PC-3 (cell line): ENCODE measurements at regions not wholly inside any gene's neighbourhood (a gene's known extent, or its start where the extent isn't known, plus 50 kb on each side); places are given as distances from the start of the nearest gene placed in this dataset.

Source experiments
- ATAC-seq: fragments of 200-7000 bp; cut with Tn5 transposase; 2 replicates; pipeline ENCODE4 v1.9.1; 2020; ENCODE audit warnings: mild to moderate bottlenecking, moderate library complexity
- BruUV-seq: library from RNA; stranded (reverse); fragments of 400-500 nt; replicated peaks from 2 replicates; lab custom pipeline; 2021; lab: Mats Ljungman, UMichigan
- CTCF ChIA-PET: fragments of 300-600 bp; sonication (Branson Sonifier 250); formaldehyde crosslinking; loops from one replicate; lab custom pipeline; 2022; ENCODE audit warnings: antibody characterized with exemption; lab: Charles Lee
- POLR2A ChIA-PET: fragments of 300-600 bp; sonication (Branson Sonifier 250); formaldehyde crosslinking; loops from one replicate; lab custom pipeline; 2022; ENCODE audit warnings: antibody characterized with exemption; ENCODE audit not compliant: unreplicated experiment; lab: Charles Lee
- DNase-seq: peaks from one replicate; pipeline ENCODE4 v3.0.0-alpha.2; 2015
- H2AFZ ChIP-seq: fragments of 300-600 bp; sonication (generic); 2 replicates; pipeline ENCODE4 v1.6.0; 2016; ENCODE audit warnings: antibody characterized with exemption, low read length
- H3F3A ChIP-seq: fragments of 300-600 bp; sonication (generic); one replicate; pipeline ENCODE4 v1.6.0; 2017; ENCODE audit warnings: antibody characterized with exemption, low read length, control low read depth, mild to moderate bottlenecking; ENCODE audit not compliant: unreplicated experiment
- H3K27ac ChIP-seq: fragments of 300-600 bp; sonication (generic); 2 replicates; pipeline ENCODE4 v1.5.1; 2016; ENCODE audit warnings: mild to moderate bottlenecking, low read length
- H3K27me3 ChIP-seq: fragments of 300-600 bp; sonication (generic); 2 replicates; pipeline ENCODE4 v1.6.1; 2016; ENCODE audit warnings: low read length, mixed read lengths
- H3K36me3 ChIP-seq: fragments of 300-600 bp; sonication (generic); 2 replicates; pipeline ENCODE4 v1.6.1; 2016; ENCODE audit warnings: low read depth, mixed run types, low read length, mixed read lengths
- H3K4me1 ChIP-seq: fragments of 300-600 bp; sonication (generic); 2 replicates; pipeline ENCODE4 v1.5.1; 2016; ENCODE audit warnings: low read length; ENCODE audit not compliant: insufficient read depth
- H3K4me2 ChIP-seq: fragments of 300-600 bp; sonication (generic); 2 replicates; pipeline ENCODE4 v1.6.0; 2016; ENCODE audit warnings: low read length
- H3K4me3 ChIP-seq: fragments of 300-600 bp; sonication (generic); 2 replicates; pipeline ENCODE4 v1.5.1; 2016; ENCODE audit warnings: mild to moderate bottlenecking, low read length, mixed read lengths
- H3K79me2 ChIP-seq: fragments of 300-600 bp; sonication (generic); 2 replicates; pipeline ENCODE4 v1.6.1; 2017; ENCODE audit warnings: low read length, mixed read lengths
- H3K9ac ChIP-seq: fragments of 300-600 bp; sonication (generic); 2 replicates; pipeline ENCODE4 v1.6.0; 2016; ENCODE audit warnings: mild to moderate bottlenecking, low read length
- H3K9me2 ChIP-seq: fragments of 300-600 bp; sonication (generic); replicated peaks from 2 replicates; pipeline ENCODE4 v1.6.1; 2016; ENCODE audit warnings: mixed run types, low read length, mixed read lengths
- H3K9me3 ChIP-seq: fragments of 300-600 bp; sonication (generic); 2 replicates; pipeline ENCODE4 v1.6.1; 2016; ENCODE audit warnings: low read length, mixed read lengths
- H4K20me1 ChIP-seq: fragments of 300-600 bp; sonication (generic); 2 replicates; pipeline ENCODE4 v1.6.1; 2016; ENCODE audit warnings: low read length, mixed read lengths
- EZH2 ChIP-seq: fragments of 300-600 bp; sonication (generic); IDR thresholded peaks from one replicate; pipeline ENCODE4 v1.6.1; 2017; ENCODE audit warnings: antibody characterized with exemption, mild to moderate bottlenecking, low read length; ENCODE audit not compliant: unreplicated experiment
- EZH2phosphoT487 ChIP-seq: fragments of 300-600 bp; sonication (generic); IDR thresholded peaks from 2 replicates; pipeline ENCODE4 v1.6.1; 2018; ENCODE audit warnings: mild to moderate bottlenecking, antibody characterized with exemption, low read length, borderline replicate concordance
- intact Hi-C: fragments of 100-400 bp; cut with micrococcal nuclease; formaldehyde crosslinking; loops from 2 replicates; pipeline ENCODE4 v1.9.0; 2023
- TF ChIP-seq, protein P1 (sequence below): fragments of 300-600 bp; sonication (generic); conservative IDR thresholded peaks from 2 replicates; pipeline ENCODE4 v1.5.1; 2017; ENCODE audit warnings: antibody characterized with exemption, low read depth, mild to moderate bottlenecking, low read length

DNA sequence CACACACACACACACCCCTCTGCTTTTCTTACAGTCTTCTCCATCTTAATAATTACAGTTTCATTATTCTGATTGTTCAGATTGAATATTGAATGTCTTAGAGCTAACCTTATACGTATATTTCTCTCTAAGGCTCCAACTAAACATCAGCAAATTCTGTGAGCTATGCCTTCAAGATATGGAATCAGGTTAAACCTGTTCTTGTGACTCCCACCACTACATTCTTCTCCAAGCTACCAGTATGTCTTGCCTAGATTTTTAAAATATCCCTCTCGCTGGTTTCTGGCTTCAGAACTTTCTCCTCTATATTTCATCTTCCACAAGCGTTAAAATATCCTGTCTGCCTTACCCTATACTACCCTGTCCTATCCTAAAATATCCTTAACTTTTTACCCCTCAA lies 1346.4 kb upstream of the CDH2 start:
- no peaks in the 10 kb centered on the region for H3K4me1 ChIP-seq
- H3K36me3 ChIP-seq: no peaks in the 10 kb centered on the region
- no peak overlapping the region for H3K27ac ChIP-seq
- H3K9me2 ChIP-seq: 0 out of 2 replicates have a peak, but pooled peaks cover 6% of the 10 kb centered on the region
- H3K27me3 ChIP-seq: no peaks in the 10 kb centered on the region
- DNase-seq (no peak), ATAC-seq (no peak)
- CTCF ChIA-PET: no interaction called here
- H2AFZ ChIP-seq: no peak overlapping the region
- no TSS peak for BruUV-seq
- H3K9ac ChIP-seq: no peak overlapping the region
- H3K9me3 ChIP-seq: no peaks in the 10 kb centered on the region
- no peak overlapping the region for H3K4me2 ChIP-seq
- H3K4me3 ChIP-seq: no peak overlapping the region
- TF ChIP-seq, protein P1, sequence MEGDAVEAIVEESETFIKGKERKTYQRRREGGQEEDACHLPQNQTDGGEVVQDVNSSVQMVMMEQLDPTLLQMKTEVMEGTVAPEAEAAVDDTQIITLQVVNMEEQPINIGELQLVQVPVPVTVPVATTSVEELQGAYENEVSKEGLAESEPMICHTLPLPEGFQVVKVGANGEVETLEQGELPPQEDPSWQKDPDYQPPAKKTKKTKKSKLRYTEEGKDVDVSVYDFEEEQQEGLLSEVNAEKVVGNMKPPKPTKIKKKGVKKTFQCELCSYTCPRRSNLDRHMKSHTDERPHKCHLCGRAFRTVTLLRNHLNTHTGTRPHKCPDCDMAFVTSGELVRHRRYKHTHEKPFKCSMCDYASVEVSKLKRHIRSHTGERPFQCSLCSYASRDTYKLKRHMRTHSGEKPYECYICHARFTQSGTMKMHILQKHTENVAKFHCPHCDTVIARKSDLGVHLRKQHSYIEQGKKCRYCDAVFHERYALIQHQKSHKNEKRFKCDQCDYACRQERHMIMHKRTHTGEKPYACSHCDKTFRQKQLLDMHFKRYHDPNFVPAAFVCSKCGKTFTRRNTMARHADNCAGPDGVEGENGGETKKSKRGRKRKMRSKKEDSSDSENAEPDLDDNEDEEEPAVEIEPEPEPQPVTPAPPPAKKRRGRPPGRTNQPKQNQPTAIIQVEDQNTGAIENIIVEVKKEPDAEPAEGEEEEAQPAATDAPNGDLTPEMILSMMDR: no peak
- TF ChIP-seq EZH2phosphoT487 (no peak), EZH2 (no peak)
- no peaks in the 10 kb centered on the region for H3F3A ChIP-seq
- no peaks in the 10 kb centered on the region for H3K79me2 ChIP-seq
- POLR2A ChIA-PET: no interaction called here
- no peaks in the 10 kb centered on the region for H4K20me1 ChIP-seq
- intact Hi-C loops: no loop called here

DNA sequence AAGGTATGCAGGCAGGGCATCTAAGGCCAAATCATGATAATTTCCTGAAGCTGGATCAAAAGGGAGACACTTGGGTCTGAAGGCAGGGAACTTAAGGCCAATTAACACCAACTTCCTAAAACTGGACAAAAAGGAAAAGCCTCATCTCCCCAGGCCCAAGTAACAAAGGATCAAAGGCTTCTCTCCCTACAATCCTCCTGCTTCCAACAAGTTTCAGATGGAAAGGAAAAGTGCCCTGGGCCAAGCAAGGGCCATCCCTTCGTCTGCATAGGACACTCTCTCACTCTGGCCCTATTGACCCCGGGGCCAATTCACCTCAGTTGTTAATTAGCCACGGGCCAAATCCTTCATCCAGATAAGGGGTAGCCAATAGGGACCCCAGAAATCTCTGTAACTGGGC lies 1335.8 kb upstream of the CDH2 start:
- no peak for ATAC-seq

DNA sequence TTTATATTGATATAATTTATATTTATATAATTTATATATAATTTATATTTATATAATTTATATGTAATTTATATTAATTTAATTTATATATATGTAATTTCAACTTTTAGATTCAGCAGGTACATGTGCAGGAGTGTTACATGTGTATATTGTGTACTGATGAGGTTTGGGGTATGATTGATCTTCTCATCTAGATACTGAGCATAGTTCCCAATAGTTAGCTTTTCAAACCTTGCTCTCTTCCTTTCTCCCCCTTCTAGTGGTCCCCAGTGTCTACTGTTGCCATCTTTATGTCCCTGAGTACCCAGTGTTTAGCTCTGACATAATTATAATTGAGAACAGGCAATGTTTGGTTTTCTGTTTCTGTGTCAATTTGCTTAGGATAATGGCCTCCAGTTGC lies 1335.3 kb upstream of the CDH2 start:
- H3K9ac ChIP-seq: no peak overlapping the region
- no peaks in the 10 kb centered on the region for H3K79me2 ChIP-seq
- ChIA-PET CTCF (no interaction called here), POLR2A (no interaction called here)
- intact Hi-C loops: no loop called here
- no peak overlapping the region for H3K4me3 ChIP-seq
- ATAC-seq (no peak), DNase-seq (no peak)
- no peaks in the 10 kb centered on the region for H3K27me3 ChIP-seq
- BruUV-seq: no TSS peak
- no peak overlapping the region for H3K4me2 ChIP-seq
- no peaks in the 10 kb centered on the region for H3F3A ChIP-seq
- H3K9me2 ChIP-seq: no peaks in the 10 kb centered on the region
- H2AFZ ChIP-seq: 0 out of 2 replicates have a peak overlapping the region, but pooled peaks have one; percentile 26
- no peaks in the 10 kb centered on the region for H3K4me1 ChIP-seq
- no peak for TF ChIP-seq EZH2phosphoT487
- TF ChIP-seq, protein P1: no peak
- no peak for TF ChIP-seq EZH2
- H3K36me3 ChIP-seq: no peaks in the 10 kb centered on the region
- no peaks in the 10 kb centered on the region for H3K9me3 ChIP-seq
- no peak overlapping the region for H3K27ac ChIP-seq
- H4K20me1 ChIP-seq: no peaks in the 10 kb centered on the region

More for the DNA sequence above, 1335.8 kb upstream of the CDH2 start:
- no peak for DNase-seq
- BruUV-seq: no TSS peak
- no peaks in the 10 kb centered on the region for H3K27me3 ChIP-seq
- 0 out of 2 replicates have a peak overlapping the region, but pooled peaks have one; percentile 26 for H2AFZ ChIP-seq
- intact Hi-C loops: no loop called here
- TF ChIP-seq EZH2 (no peak), EZH2phosphoT487 (no peak)
- no peaks in the 10 kb centered on the region for H3K79me2 ChIP-seq
- no peaks in the 10 kb centered on the region for H3K9me2 ChIP-seq
- H3K36me3 ChIP-seq: no peaks in the 10 kb centered on the region
- CTCF ChIA-PET: no interaction called here
- no peaks in the 10 kb centered on the region for H4K20me1 ChIP-seq
- H3K4me2 ChIP-seq: no peak overlapping the region
- no peak overlapping the region for H3K27ac ChIP-seq
- H3K4me1 ChIP-seq: no peaks in the 10 kb centered on the region
- no peak overlapping the region for H3K4me3 ChIP-seq
- POLR2A ChIA-PET: no interaction called here
- no peaks in the 10 kb centered on the region for H3K9me3 ChIP-seq
- H3K9ac ChIP-seq: no peak overlapping the region
- H3F3A ChIP-seq: no peaks in the 10 kb centered on the region
